Loucy (cell line): ENCODE measurements at regions not wholly inside any gene's neighbourhood (a gene's known extent, or its start where the extent isn't known, plus 50 kb on each side); places are given as distances from the start of the nearest gene placed in this dataset.

Experiments
- H2AFZ ChIP-seq: fragments of 200-600 bp; sonication (generic); 2 replicates; pipeline ENCODE4 v1.6.0; 2016; ENCODE audit warnings: antibody characterized with exemption, mild to moderate bottlenecking, low read length, moderate library complexity
- H3F3A ChIP-seq: fragments of 200-600 bp; 2 replicates; pipeline ENCODE4 v1.6.0; 2016; ENCODE audit warnings: antibody characterized with exemption, low read depth, mild to moderate bottlenecking
- H3K27me3 ChIP-seq: fragments of 200-600 bp; sonication (generic); 2 replicates; pipeline ENCODE4 v1.6.1; 2014; ENCODE audit warnings: low read length, mild to moderate bottlenecking; ENCODE audit not compliant: insufficient read depth, poor library complexity, severe bottlenecking
- H3K36me3 ChIP-seq: fragments of 200-600 bp; sonication (generic); 2 replicates; pipeline ENCODE4 v1.6.1; 2016; ENCODE audit warnings: low read length; ENCODE audit not compliant: insufficient read depth
- H3K4me1 ChIP-seq: fragments of 200-600 bp; sonication (generic); 2 replicates; pipeline ENCODE4 v1.5.1; 2014; ENCODE audit warnings: low read length, mild to moderate bottlenecking; ENCODE audit not compliant: insufficient read depth, poor library complexity, severe bottlenecking
- H3K4me2 ChIP-seq: fragments of 200-600 bp; sonication (generic); 2 replicates; pipeline ENCODE4 v1.6.0; 2014; ENCODE audit warnings: antibody characterized with exemption, low read length, low read depth, mild to moderate bottlenecking; ENCODE audit not compliant: poor library complexity, severe bottlenecking
- H3K4me3 ChIP-seq: fragments of 200-600 bp; sonication (generic); 2 replicates; pipeline ENCODE4 v1.5.1; 2014; ENCODE audit warnings: low read length, mild to moderate bottlenecking, mixed read lengths; ENCODE audit not compliant: poor library complexity, severe bottlenecking
- H3K79me2 ChIP-seq: fragments of 200-600 bp; sonication (generic); 2 replicates; pipeline ENCODE4 v1.6.1; 2014; ENCODE audit warnings: low read length; ENCODE audit not compliant: insufficient read depth
- H3K9ac ChIP-seq: fragments of 200-600 bp; sonication (generic); 2 replicates; pipeline ENCODE4 v1.6.0; 2014; ENCODE audit warnings: mild to moderate bottlenecking, low read depth, low read length, moderate library complexity; ENCODE audit not compliant: poor library complexity, severe bottlenecking
- H3K9me2 ChIP-seq: fragments of 200-600 bp; sonication (generic); replicated peaks from 2 replicates; pipeline ENCODE4 v1.6.1; 2016; ENCODE audit warnings: low read depth, low read length, mixed read lengths
- H3K9me3 ChIP-seq: fragments of 200-600 bp; sonication (generic); 2 replicates; pipeline ENCODE4 v1.6.1; 2014; ENCODE audit warnings: mild to moderate bottlenecking, antibody characterized with exemption, low read length, low read depth; ENCODE audit not compliant: insufficient read depth
- H4K20me1 ChIP-seq: fragments of 200-600 bp; sonication (generic); 2 replicates; pipeline ENCODE4 v1.6.0; 2014; ENCODE audit warnings: antibody characterized with exemption, low read length, mild to moderate bottlenecking; ENCODE audit not compliant: insufficient read depth, poor library complexity, severe bottlenecking
- CTCF ChIP-seq: fragments of 200-600 bp; sonication (generic); conservative IDR thresholded peaks from 2 replicates; pipeline ENCODE4 v1.5.1; 2014; ENCODE audit warnings: mild to moderate bottlenecking, antibody characterized with exemption, low read length
- EZH2phosphoT487 ChIP-seq: fragments of 200-600 bp; IDR thresholded peaks from 2 replicates; pipeline ENCODE4 v1.6.1; 2018; ENCODE audit warnings: antibody characterized with exemption, mild to moderate bottlenecking, moderate library complexity, borderline replicate concordance

- H3K9ac ChIP-seq: no peak overlapping the region
- no peak overlapping the region for H3K4me3 ChIP-seq
- H3F3A ChIP-seq: no peaks in the 10 kb centered on the region
- no peaks in the 10 kb centered on the region for H3K36me3 ChIP-seq
- no peaks in the 10 kb centered on the region for H3K9me3 ChIP-seq
- TF ChIP-seq CTCF: no peak
- TF ChIP-seq EZH2phosphoT487: no peak
- no peaks in the 10 kb centered on the region for H4K20me1 ChIP-seq
- no peak overlapping the region for H3K4me2 ChIP-seq
- H3K79me2 ChIP-seq: no peaks in the 10 kb centered on the region
- H2AFZ ChIP-seq: no peak overlapping the region
- H3K9me2 ChIP-seq: no peaks in the 10 kb centered on the region
- H3K4me1 ChIP-seq: no peaks in the 10 kb centered on the region
- no peaks in the 10 kb centered on the region for H3K27me3 ChIP-seq
Observed at GRCh38 chr3:151625086-151625485, 108.6 kb upstream of the AADACL2 start.

GRCh38 chr3:151620071-151620470, 113.7 kb upstream of the AADACL2 start:
- Histone ChIP-seq H3K9me2 (no peaks in the 10 kb centered on the region), H3K9me3 (no peaks in the 10 kb centered on the region), H3F3A (peaks cover 8% of the 10 kb centered on the region; the same call in 1 of the 2 replicates), H3K79me2 (no peaks in the 10 kb centered on the region), H3K4me3 (no peak overlapping the region), H3K36me3 (no peaks in the 10 kb centered on the region), H3K9ac (no peak overlapping the region), H3K27me3 (no peaks in the 10 kb centered on the region), H3K4me2 (no peak overlapping the region), H3K4me1 (peaks cover 17% of the 10 kb centered on the region), H2AFZ (no peak overlapping the region), H4K20me1 (no peaks in the 10 kb centered on the region)
- TF ChIP-seq EZH2phosphoT487: no peak
- no peak for TF ChIP-seq CTCF

- Histone ChIP-seq H4K20me1 (no peaks in the 10 kb centered on the region), H3K4me2 (peak overlapping the region; percentile 36), H3K9ac (no peak overlapping the region), H3K27me3 (no peaks in the 10 kb centered on the region), H3K9me3 (0 out of 2 replicates have a peak, but pooled peaks cover 3% of the 10 kb centered on the region), H3F3A (peaks cover 8% of the 10 kb centered on the region; the same call in 1 of the 2 replicates), H3K79me2 (no peaks in the 10 kb centered on the region), H3K36me3 (no peaks in the 10 kb centered on the region), H3K4me1 (peaks cover 27% of the 10 kb centered on the region), H2AFZ (no peak overlapping the region), H3K9me2 (no peaks in the 10 kb centered on the region), H3K4me3 (peak overlapping the region; percentile 15)
- TF ChIP-seq CTCF (no peak), EZH2phosphoT487 (no peak)
Observed at GRCh38 chr3:151615464-151615863, 118.3 kb upstream of the AADACL2 start.
